Osteoblast (primary cell): ENCODE measurements at regions not wholly inside any gene's neighbourhood (a gene's known extent, or its start where the extent isn't known, plus 50 kb on each side); places are given as distances from the start of the nearest gene placed in this dataset.

Experiments
- DNase-seq: peaks from one replicate; pipeline ENCODE4 v3.0.0; 2011; ENCODE audit warnings: low spot score, mixed read lengths; ENCODE audit not compliant: insufficient read length; ENCODE audit errors: missing footprints
- H2AFZ ChIP-seq: 2 replicates; pipeline ENCODE4 v1.6.0; 2011; ENCODE audit warnings: mild to moderate bottlenecking, low read length
- H3K27ac ChIP-seq: 2 replicates; pipeline ENCODE4 v1.5.1; 2011; ENCODE audit warnings: mild to moderate bottlenecking, low read depth, low read length, moderate library complexity
- H3K27me3 ChIP-seq: 2 replicates; pipeline ENCODE4 v1.6.0; 2012; ENCODE audit warnings: mild to moderate bottlenecking, control low read depth, inconsistent platforms, low read length, moderate library complexity; ENCODE audit not compliant: insufficient read depth
- H3K36me3 ChIP-seq: 2 replicates; pipeline ENCODE4 v1.5.1; 2011; ENCODE audit warnings: mild to moderate bottlenecking, low read length, control low read depth, moderate library complexity; ENCODE audit not compliant: insufficient read depth
- H3K4me1 ChIP-seq: 2 replicates; pipeline ENCODE4 v1.5.1; 2011; ENCODE audit warnings: mild to moderate bottlenecking, low read length, control low read depth, moderate library complexity; ENCODE audit not compliant: insufficient read depth
- H3K4me2 ChIP-seq: 2 replicates; pipeline ENCODE4 v1.6.0; 2011; ENCODE audit warnings: mild to moderate bottlenecking, low read length; ENCODE audit not compliant: insufficient read depth
- H3K4me3 ChIP-seq: fragments of 200-600 bp; sonication (generic); 3 replicates; pipeline ENCODE4 v1.5.1; 2012; ENCODE audit warnings: mild to moderate bottlenecking, low read length, inconsistent platforms; ENCODE audit not compliant: insufficient read depth
- H3K79me2 ChIP-seq: 2 replicates; pipeline ENCODE4 v1.6.0; 2012; ENCODE audit warnings: mild to moderate bottlenecking, low read length, control low read depth, inconsistent platforms; ENCODE audit not compliant: insufficient read depth
- H3K9me3 ChIP-seq: 2 replicates; pipeline ENCODE4 v1.5.1; 2011; ENCODE audit warnings: low read depth, low read length, control low read depth
- H4K20me1 ChIP-seq: 2 replicates; pipeline ENCODE4 v1.6.0; 2012; ENCODE audit warnings: mild to moderate bottlenecking, low read length, control low read depth; ENCODE audit not compliant: insufficient read depth
- CTCF ChIP-seq: IDR thresholded peaks from 2 replicates; pipeline ENCODE4 v1.5.1; 2011; ENCODE audit warnings: mild to moderate bottlenecking, low read depth, low read length, moderate library complexity; ENCODE audit errors: extremely low read depth

GRCh38 chr10:113444766-113445365, 108.0 kb upstream of the HABP2 start:
- Histone ChIP-seq H3K4me3 (no peak overlapping the region), H3K4me2 (no peak overlapping the region), H4K20me1 (no peaks in the 10 kb centered on the region), H3K4me1 (no peaks in the 10 kb centered on the region), H2AFZ (no peak overlapping the region), H3K36me3 (no peaks in the 10 kb centered on the region), H3K27me3 (peaks cover 8% of the 10 kb centered on the region), H3K9me3 (no peaks in the 10 kb centered on the region), H3K27ac (no peak overlapping the region), H3K79me2 (no peaks in the 10 kb centered on the region)
- no peak for DNase-seq
- no peak for TF ChIP-seq CTCF

- Histone ChIP-seq H2AFZ (no peak overlapping the region), H3K79me2 (no peaks in the 10 kb centered on the region), H3K9me3 (no peaks in the 10 kb centered on the region), H3K4me1 (no peaks in the 10 kb centered on the region), H4K20me1 (no peaks in the 10 kb centered on the region), H3K4me2 (no peak overlapping the region), H3K27me3 (peaks cover 8% of the 10 kb centered on the region), H3K36me3 (no peaks in the 10 kb centered on the region), H3K27ac (no peak overlapping the region), H3K4me3 (no peak overlapping the region)
- no peak for TF ChIP-seq CTCF
- DNase-seq, result no peak
Measured at GRCh38 chr10:113445736-113446135, 107.1 kb upstream of the HABP2 start.

GRCh38 chr10:113446739-113447138, 106.1 kb upstream of the HABP2 start:
- peaks cover 8% of the 10 kb centered on the region for H3K27me3 ChIP-seq
- no peak overlapping the region for H3K4me3 ChIP-seq
- no peaks in the 10 kb centered on the region for H3K36me3 ChIP-seq
- H4K20me1 ChIP-seq, result no peaks in the 10 kb centered on the region
- no peaks in the 10 kb centered on the region for H3K79me2 ChIP-seq
- no peaks in the 10 kb centered on the region for H3K9me3 ChIP-seq
- H3K27ac ChIP-seq, result no peak overlapping the region
- H2AFZ ChIP-seq, result no peak overlapping the region
- no peak for DNase-seq
- H3K4me2 ChIP-seq, result no peak overlapping the region
- H3K4me1 ChIP-seq, result no peaks in the 10 kb centered on the region
- no peak for TF ChIP-seq CTCF

GRCh38 chr10:113447278-113447677, 105.6 kb upstream of the HABP2 start:
- Histone ChIP-seq H3K79me2 (no peaks in the 10 kb centered on the region), H4K20me1 (no peaks in the 10 kb centered on the region), H3K27me3 (peaks cover 8% of the 10 kb centered on the region), H3K4me2 (no peak overlapping the region), H3K36me3 (no peaks in the 10 kb centered on the region), H3K9me3 (no peaks in the 10 kb centered on the region), H3K4me1 (no peaks in the 10 kb centered on the region), H3K4me3 (no peak overlapping the region), H2AFZ (no peak overlapping the region), H3K27ac (no peak overlapping the region)
- no peak for TF ChIP-seq CTCF
- no peak for DNase-seq
